Astrocyte (in vitro differentiated cells and primary cell): ENCODE measurements at regions not wholly inside any gene's neighbourhood (a gene's known extent, or its start where the extent isn't known, plus 50 kb on each side); places are given as distances from the start of the nearest gene placed in this dataset.

Experiments used
- EZH2 ChIP-seq: IDR thresholded peaks from 2 replicates; pipeline ENCODE4 v1.6.1; 2012; ENCODE audit warnings: mild to moderate bottlenecking, low read length, inconsistent platforms; ENCODE audit not compliant: insufficient read depth
- TF ChIP-seq, protein P1 (sequence below): IDR thresholded peaks from 2 replicates; pipeline ENCODE4 v1.5.1; 2011; ENCODE audit warnings: low read depth, mild to moderate bottlenecking, inconsistent platforms, low read length, moderate library complexity; ENCODE audit not compliant: insufficient read depth

DNA sequence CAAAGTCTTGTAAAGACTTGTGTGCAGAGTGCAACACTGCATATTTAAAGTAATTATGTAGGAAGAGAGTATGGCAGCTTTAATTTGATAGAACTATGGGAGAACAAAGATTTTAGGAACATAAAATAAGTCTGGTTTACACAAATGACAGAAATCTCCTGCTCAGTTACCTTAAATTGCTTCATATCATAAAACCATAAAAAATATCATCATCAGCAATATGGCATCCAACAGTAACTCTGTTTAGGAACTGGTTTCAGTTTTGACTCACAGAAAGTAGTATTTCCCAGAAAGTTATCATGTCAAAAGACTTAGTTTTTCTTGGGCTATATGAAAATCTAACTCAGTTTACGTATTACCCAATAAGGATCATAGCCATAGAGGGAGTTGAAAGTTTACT, 292.1 kb upstream of the PMFBP1 start:
- TF ChIP-seq, protein P1, sequence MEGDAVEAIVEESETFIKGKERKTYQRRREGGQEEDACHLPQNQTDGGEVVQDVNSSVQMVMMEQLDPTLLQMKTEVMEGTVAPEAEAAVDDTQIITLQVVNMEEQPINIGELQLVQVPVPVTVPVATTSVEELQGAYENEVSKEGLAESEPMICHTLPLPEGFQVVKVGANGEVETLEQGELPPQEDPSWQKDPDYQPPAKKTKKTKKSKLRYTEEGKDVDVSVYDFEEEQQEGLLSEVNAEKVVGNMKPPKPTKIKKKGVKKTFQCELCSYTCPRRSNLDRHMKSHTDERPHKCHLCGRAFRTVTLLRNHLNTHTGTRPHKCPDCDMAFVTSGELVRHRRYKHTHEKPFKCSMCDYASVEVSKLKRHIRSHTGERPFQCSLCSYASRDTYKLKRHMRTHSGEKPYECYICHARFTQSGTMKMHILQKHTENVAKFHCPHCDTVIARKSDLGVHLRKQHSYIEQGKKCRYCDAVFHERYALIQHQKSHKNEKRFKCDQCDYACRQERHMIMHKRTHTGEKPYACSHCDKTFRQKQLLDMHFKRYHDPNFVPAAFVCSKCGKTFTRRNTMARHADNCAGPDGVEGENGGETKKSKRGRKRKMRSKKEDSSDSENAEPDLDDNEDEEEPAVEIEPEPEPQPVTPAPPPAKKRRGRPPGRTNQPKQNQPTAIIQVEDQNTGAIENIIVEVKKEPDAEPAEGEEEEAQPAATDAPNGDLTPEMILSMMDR: no peak
- no peak for TF ChIP-seq EZH2
